ENCODE measurements at regions not wholly inside any gene's neighbourhood (a gene's known extent, or its start where the extent isn't known, plus 50 kb on each side); places are given as distances from the start of the nearest gene placed in this dataset.

- Histone ChIP-seq H3K79me2 (ENCODE audit: insufficient read depth, low read length) (no peaks in the 10 kb centered on the region), H3K27me3 (ENCODE audit: insufficient read depth, low read length) (no peaks in the 10 kb centered on the region), H2AFZ (ENCODE audit: low read depth, low read length, poor library complexity, severe bottlenecking) (no peak overlapping the region), H3K4me1 (ENCODE audit: control insufficient read depth in 1 of 2, insufficient read depth in 2 of 2, low read length in 2 of 2) (peaks cover 0 to 10% of the 10 kb centered on the region in 2 experiments; a peak in 2 of 4 replicates), H3K27ac (ENCODE audit: low read depth, low read length) (no peak overlapping the region), H3K4me2 (ENCODE audit: low read length) (no peak overlapping the region), H3K36me3 (ENCODE audit: control insufficient read depth in 1 of 2, insufficient read depth in 2 of 2, low read length in 2 of 2) (peaks cover 2 to 7% of the 10 kb centered on the region in 2 experiments; a peak in 3 of 4 replicates), H3K9me3 (ENCODE audit: control insufficient read depth in 1 of 2, insufficient read depth in 1 of 2, low read depth in 1 of 2, low read length in 2 of 2) (no peaks in the 10 kb centered on the region), H3K9ac (ENCODE audit: low read length) (no peak overlapping the region), H4K20me1 (ENCODE audit: insufficient read depth) (no peaks in the 10 kb centered on the region), H3K4me3 (replicated peaks in 1 of 2; ENCODE audit: low read depth in 1 of 2, low read length in 2 of 2) (no peak overlapping the region), H3K9me2 (ENCODE audit: insufficient read depth) (no peaks in the 10 kb centered on the region)
- CTCF ChIA-PET: no interaction called here
- intact Hi-C loops (cut with micrococcal nuclease): no loop called here
- no TSS peak for BruUV-seq (replicated peaks)
- RAD21 ChIA-PET (ENCODE audit: low non-redundant PET in 1 of 2, low total read pairs in 2 of 2, uncharacterized antibody in 2 of 2, unreplicated experiment in 2 of 2): no interaction called here
- POLR2A ChIA-PET: no interaction called here
- TF ChIP-seq YY1 (IDR thresholded peaks at IDR 0.05; ENCODE audit: extremely low read depth, insufficient replicate concordance, low read depth, low read length) (no peak), POLR2A (IDR thresholded peaks at IDR 0.05; ENCODE audit: borderline replicate concordance, extremely low read depth, insufficient read depth, insufficient read length) (no peak), ATF3 (IDR thresholded peaks at IDR 0.05) (no peak), SIN3A (IDR thresholded peaks at IDR 0.05; ENCODE audit: low read depth) (no peak), ZFX (IDR thresholded peaks at IDR 0.05) (no peak), ZBTB33 (IDR thresholded peaks at IDR 0.05; ENCODE audit: extremely low read depth, insufficient replicate concordance, low read length) (no peak), CTCF (IDR thresholded peaks at IDR 0.05 in 2 of 3, conservative IDR thresholded peaks at IDR 0.05 in 1 of 3; ENCODE audit: borderline replicate concordance in 1 of 3, insufficient read depth in 1 of 3, low read depth in 2 of 3, low read length in 2 of 3) (no peak), EZH2phosphoT487 (IDR thresholded peaks at IDR 0.05; ENCODE audit: borderline replicate concordance) (no peak), REST (IDR thresholded peaks at IDR 0.05; ENCODE audit: low read depth) (no peak), EZH2 (IDR thresholded peaks at IDR 0.05) (no peak), ZNF274 (IDR thresholded peaks at IDR 0.05; ENCODE audit: low read depth, low read length) (no peak)
- DNase-seq (ENCODE audit: low read depth, low spot score) (no peak), ATAC-seq (no peak)
Observed at GRCh38 chr12:124379379-124379937, 84.6 kb downstream of the RFLNA start.
